GM18517 (cell line): ENCODE measurements at regions not wholly inside any gene's neighbourhood (a gene's known extent, or its start where the extent isn't known, plus 50 kb on each side); places are given as distances from the start of the nearest gene placed in this dataset.
"Not testable (repeated sequence)": the region's sequence is repeated elsewhere in the genome, so short reads cannot be mapped to it uniquely, and the experiment has no call there.

Source experiments
- ATAC-seq: cut with Tn5 transposase; IDR thresholded peaks from one replicate; pipeline ENCODE4 v1.9.1; 2021; ENCODE audit warnings: mild to moderate bottlenecking, moderate library complexity; ENCODE audit not compliant: unreplicated experiment

DNA sequence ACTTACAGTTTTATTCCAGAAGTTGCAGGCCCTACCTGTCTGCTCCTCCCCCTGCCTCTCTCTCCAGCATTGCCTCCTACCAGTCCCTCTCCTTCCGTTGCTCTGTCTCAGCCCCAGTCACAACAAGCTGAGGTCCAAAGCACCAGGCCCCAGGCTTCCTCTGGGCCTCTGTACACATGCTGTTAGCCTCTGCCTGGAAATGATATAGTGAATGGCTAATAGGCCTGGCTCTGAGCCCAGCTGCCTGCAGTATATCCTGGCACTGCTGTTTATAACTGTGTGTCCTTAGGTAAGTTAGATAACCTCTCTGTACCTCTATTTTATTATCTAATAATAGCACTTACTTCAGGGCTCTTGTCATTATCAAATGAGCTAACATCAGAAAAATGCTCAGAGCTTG, 114.9 kb upstream of the PWP1 start:
- ATAC-seq = no peak

DNA sequence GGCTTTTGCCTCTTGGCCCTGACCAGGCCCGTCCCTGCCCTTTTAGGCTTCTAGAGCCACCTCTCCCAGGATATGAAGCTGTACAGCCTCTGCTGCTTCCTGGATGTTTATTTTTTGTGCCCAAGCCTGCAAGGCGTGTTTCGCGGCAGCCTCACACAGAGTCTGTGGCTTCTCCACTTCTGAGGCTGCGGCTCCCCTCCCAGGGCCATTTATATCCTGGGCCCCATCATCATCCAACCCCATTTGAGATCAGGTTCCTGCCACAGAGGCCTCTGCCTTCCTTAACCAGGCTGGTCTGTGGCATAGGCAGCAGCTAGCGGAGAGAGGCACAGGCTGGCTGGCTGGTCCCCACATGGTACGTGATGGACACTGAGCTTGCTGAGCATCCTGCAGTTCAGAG, 114.1 kb upstream of the PWP1 start:
- no peak for ATAC-seq

DNA sequence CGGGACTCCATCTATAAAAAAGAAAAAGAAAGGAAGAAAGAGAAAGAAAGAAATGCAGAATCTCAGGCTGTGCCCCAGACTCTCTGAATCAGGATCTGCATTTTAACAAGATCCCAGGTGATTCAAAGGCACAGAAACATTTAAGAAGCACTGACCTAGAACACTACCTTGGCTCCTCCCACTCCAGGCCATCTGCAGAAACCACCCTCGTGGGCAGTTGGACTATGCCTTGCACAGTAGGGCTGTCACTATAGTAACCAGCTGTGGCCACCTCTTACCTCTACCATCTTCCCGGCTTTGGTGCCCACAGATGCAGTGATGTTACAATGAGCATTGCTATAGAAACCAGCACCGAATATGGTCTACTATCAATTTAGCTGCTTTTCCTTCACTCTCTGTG, 110.9 kb upstream of the PWP1 start:
- no peak for ATAC-seq

- ATAC-seq = no peak
Observed at GRCh38 chr12:107580750-107581618, 104.6 kb upstream of the PWP1 start.

DNA sequence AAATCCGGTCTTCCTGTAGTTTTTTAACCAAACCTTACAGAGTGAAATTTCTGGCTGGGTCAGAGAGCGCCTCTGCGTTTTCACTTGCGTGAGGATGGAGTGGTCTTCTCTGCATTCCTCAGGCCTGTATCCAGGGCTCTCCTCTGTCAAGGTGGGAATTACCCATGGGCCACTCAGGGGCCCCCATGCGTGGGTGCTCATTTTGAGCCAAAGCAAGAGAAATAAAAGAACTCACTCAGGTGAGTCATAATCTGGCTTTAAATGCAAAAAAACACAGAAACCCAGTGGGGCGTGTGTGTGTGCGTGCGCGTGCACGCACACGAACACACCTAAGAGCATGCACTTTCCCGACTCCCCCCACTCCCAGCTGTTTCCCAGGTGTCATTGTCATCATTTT, 104.0 kb upstream of the PWP1 start:
- no peak for ATAC-seq

DNA sequence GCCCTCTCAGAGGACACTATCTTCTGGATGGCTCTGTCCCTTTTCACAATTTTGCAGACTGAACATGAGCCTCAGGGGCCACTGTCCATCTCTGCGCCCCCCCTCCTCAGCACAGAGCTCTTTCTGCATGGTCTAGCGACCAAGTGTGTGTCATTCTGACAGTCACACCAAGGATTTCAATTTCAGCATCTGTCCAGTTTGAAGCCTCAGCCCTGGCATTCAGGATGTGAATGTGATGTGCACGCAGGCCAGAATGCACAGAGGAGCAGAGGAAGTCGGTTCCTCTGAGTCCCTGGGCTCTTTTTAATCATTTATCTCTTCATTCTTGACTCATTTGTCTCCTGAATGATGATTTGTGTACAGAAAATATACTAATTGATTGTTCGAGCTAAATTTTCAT, 102.0 kb upstream of the PWP1 start:
- no peak for ATAC-seq

DNA sequence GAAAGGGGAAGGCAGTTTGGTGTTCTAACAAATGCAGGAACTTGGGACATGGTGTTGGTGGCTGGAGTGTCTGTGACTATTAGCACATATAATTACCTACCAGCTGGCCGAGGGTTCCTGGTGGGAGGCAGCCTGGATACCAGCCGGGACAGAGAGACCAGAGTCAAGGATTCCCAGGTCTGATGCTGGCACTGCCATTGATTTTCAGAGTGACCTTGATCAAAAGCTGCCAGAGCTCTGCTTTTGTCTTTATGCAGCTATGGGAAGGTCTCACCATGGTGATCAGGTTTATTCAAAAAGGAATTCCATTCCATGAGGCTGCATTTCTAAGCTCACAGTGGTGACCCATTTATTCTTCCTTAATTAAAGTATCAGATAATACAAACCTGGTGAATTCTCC, 101.0 kb upstream of the PWP1 start:
- ATAC-seq = no peak

GRCh38 chr12:107586256-107586970, 99.2 kb upstream of the PWP1 start:
- no peak for ATAC-seq

- no peak for ATAC-seq
Observed at GRCh38 chr12:107590413-107590812, 95.2 kb upstream of the PWP1 start.

- no peak for ATAC-seq
Observed at GRCh38 chr12:107590814-107591375, 94.7 kb upstream of the PWP1 start.

- ATAC-seq = no peak
Observed at GRCh38 chr12:107593713-107594381, 91.8 kb upstream of the PWP1 start.

DNA sequence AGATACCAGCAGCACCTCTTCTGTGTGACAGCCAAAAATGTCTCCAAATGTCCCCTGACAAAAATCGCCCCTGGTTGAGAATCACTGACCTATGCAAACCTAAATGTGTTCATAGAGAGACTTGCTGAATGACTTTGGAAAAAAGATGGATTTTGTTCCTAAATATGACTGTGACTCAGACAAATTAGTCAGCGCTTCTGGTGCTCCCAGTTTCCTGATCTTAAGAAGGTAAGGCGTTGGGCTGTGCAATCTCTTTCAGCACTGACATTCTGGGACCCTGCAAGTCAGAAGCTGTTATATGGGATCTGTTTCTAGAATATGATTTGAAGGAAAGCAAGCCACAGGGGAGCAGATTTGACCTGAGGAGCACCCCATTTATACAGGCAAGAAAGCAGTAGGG, 90.6 kb upstream of the PWP1 start:
- no peak for ATAC-seq

- ATAC-seq = no peak
Observed at GRCh38 chr12:107597695-107598410, 87.7 kb upstream of the PWP1 start.

DNA sequence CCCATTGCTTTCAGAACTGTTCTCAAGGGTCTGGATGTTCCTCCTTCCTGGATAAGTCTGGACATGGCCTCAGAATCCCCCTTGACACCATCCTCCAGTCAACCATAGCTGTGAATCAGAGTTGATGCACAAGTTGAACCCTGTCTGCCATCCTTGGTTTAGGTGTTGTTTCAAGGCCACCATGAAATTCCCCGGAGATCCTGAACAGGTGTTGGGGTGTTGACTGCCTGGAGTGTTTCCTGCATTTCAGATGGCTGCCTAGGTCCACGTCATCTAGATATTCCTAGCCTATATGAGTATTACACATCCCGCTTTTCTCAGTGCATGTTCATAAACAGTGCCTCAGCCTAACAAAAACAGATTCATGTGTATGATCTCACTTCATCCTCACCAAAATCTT, 86.7 kb upstream of the PWP1 start:
- no peak for ATAC-seq

GRCh38 chr12:107600581-107601144, 84.9 kb upstream of the PWP1 start:
- no peak for ATAC-seq

- no peak for ATAC-seq
Observed at GRCh38 chr12:107602446-107602845, 83.2 kb upstream of the PWP1 start.

DNA sequence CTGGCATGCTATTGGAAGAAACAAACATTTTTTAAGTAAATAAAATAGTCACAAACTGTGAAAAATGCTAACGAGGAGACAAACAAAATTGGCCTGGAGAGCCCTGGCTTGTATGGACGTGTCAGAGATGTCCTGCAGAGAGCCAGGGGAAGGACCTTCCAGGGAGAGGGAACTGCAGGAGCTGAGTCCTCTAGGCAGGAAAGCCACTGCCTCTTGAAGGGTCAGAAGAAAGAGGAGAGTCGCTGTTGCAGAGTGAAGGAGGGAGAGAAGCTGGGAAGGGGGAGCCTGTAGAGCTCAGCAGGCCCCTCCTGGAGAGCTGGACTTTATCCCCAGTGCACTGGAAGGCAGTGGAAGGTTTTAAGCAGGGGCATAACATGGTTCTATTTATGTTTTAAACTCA, 80.3 kb upstream of the PWP1 start:
- ATAC-seq = no peak

DNA sequence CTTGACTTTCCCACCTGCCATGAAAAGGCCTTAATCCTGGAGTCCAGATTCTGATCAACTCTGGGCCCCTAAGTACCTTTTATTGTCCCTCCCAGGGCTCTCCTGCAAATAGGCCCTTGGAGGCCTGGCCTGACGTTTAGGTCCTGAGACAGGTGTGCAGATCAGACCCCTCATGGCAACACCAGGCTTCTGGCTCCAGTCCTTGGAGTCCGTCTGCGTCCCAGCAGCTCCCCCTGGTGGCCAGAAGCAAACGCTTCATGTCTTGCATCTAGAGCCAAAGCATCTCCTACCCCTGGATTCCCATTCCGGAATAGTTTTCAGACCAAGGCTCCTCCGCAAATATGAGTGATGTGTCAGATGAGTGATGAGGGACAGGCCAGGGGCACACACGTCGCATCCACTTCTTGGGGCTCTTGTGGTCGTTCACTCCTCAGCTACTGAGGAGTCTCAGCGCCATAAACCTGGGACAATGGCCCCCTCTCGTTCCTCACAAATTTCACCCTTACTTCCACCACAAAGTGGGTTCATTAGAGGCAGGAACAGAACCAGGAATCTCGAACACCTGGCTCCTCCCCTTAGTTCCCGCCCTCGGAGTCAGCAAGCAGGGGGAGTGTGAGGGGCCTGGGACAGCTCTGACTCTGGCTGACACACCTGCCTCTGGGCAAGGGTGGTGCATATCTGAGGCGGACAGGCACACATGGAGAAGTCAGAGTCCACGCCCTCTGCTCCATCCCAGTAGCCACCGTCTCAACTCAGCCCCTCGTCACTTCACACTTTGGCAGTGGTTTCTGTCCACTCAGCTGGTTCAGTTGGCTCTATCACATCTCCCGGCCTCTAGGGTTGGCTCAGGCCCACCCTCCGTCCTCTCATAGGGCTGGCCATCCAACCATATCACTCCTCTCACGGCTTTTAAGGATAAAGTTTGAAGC, 77.9 kb upstream of the PWP1 start:
- ATAC-seq = no peak

- not testable (repeated sequence) for ATAC-seq
Observed at GRCh38 chr12:107608779-107609178, 76.8 kb upstream of the PWP1 start.
